Naive thymus-derived CD4-positive, alpha-beta T cell (primary cell): ENCODE measurements at regions not wholly inside any gene's neighbourhood (a gene's known extent, or its start where the extent isn't known, plus 50 kb on each side); places are given as distances from the start of the nearest gene placed in this dataset.

Experiments used
- ATAC-seq: fragments of 150-1000 bp; cut with Tn5 transposase; 2 replicates; pipeline ENCODE4 v1.10.0; 2021; ENCODE audit warnings: mild to moderate bottlenecking, moderate library complexity
- CTCF ChIA-PET: fragments of 350-600 bp; sonication (Branson Sonifier 250); formaldehyde crosslinking; loops from one replicate; lab custom pipeline; 2021; ENCODE audit warnings: antibody characterized with exemption; lab: Charles Lee
- POLR2A ChIA-PET: fragments of 350-600 bp; sonication (Branson Sonifier 250); formaldehyde crosslinking; loops from one replicate; lab custom pipeline; 2021; ENCODE audit warnings: antibody characterized with exemption, inconsistent platforms; lab: Charles Lee
- DNase-seq, 9 donors: peaks; one replicate each; pipeline versions ENCODE4 v3.0.0 to v3.0.0-alpha.2; 2020 to 2022; ENCODE audit warnings: mixed read lengths in 1 of 9
- H3K27ac ChIP-seq: one replicate; pipeline ENCODE4 v1.7.0; 2013; ENCODE audit warnings: mild to moderate bottlenecking, low read depth, low read length, moderate library complexity
- H3K27me3 ChIP-seq, 2 donors: one replicate each; pipeline ENCODE4 v1.7.0; 2013; ENCODE audit warnings: low read length in 2 of 2, mild to moderate bottlenecking in 2 of 2, moderate library complexity in 2 of 2; ENCODE audit not compliant: control insufficient read depth in 2 of 2, insufficient read depth in 2 of 2
- H3K36me3 ChIP-seq, 3 experiments: 1 replicate in 2 of 3; 2 replicates in 1 of 3; pipeline ENCODE4 v1.7.0; 2013; ENCODE audit warnings: low read length in 3 of 3, mild to moderate bottlenecking in 3 of 3, moderate library complexity in 1 of 3; ENCODE audit not compliant: insufficient read depth in 3 of 3, control insufficient read depth in 2 of 3
- H3K4me1 ChIP-seq, 2 donors: one replicate each; pipeline ENCODE4 v1.7.0; 2013; ENCODE audit warnings: low read length in 2 of 2, mild to moderate bottlenecking in 2 of 2, moderate library complexity in 1 of 2; ENCODE audit not compliant: control insufficient read depth in 2 of 2, insufficient read depth in 2 of 2
- H3K4me3 ChIP-seq: 2 replicates; pipeline ENCODE4 v1.7.0; 2013; ENCODE audit warnings: mild to moderate bottlenecking, low read length
- H3K9me3 ChIP-seq, 3 experiments: 1 replicate in 2 of 3; 2 replicates in 1 of 3; pipeline ENCODE4 v1.7.0; 2013; ENCODE audit warnings: low read length in 3 of 3; ENCODE audit not compliant: control insufficient read depth in 2 of 3
- H3K27ac Mint-ChIP-seq, 9 donors: one replicate each; pipeline ENCODE4 v1.8.0; 2020 to 2022; ENCODE audit warnings: mixed read lengths in 9 of 9, mild to moderate bottlenecking in 8 of 9, moderate library complexity in 5 of 9, inconsistent platforms in 2 of 9
- H3K27me3 Mint-ChIP-seq, 5 donors: one replicate each; pipeline ENCODE4 v1.8.0; 2021 to 2022; ENCODE audit warnings: mixed read lengths in 5 of 5, mild to moderate bottlenecking in 1 of 5
- H3K36me3 Mint-ChIP-seq, 5 donors: one replicate each; pipeline ENCODE4 v1.8.0; 2020 to 2022; ENCODE audit warnings: mixed read lengths in 5 of 5, mild to moderate bottlenecking in 3 of 5, inconsistent platforms in 1 of 5
- H3K4me1 Mint-ChIP-seq, 7 donors: one replicate each; pipeline ENCODE4 v1.8.0; 2020 to 2022; ENCODE audit warnings: mixed read lengths in 7 of 7, mild to moderate bottlenecking in 3 of 7, inconsistent platforms in 1 of 7
- H3K4me3 Mint-ChIP-seq, 10 donors: one replicate each; pipeline ENCODE4 v1.8.0; 2020 to 2022; ENCODE audit warnings: mild to moderate bottlenecking in 10 of 10, mixed read lengths in 10 of 10, moderate library complexity in 6 of 10, inconsistent platforms in 2 of 10
- H3K9me3 Mint-ChIP-seq, 11 donors: one replicate each; pipeline ENCODE4 v1.8.0; 2020 to 2022; ENCODE audit warnings: mixed read lengths in 11 of 11, mild to moderate bottlenecking in 4 of 11, inconsistent platforms in 1 of 11, moderate library complexity in 1 of 11
- intact Hi-C, 2 donors: fragments of 100-400 bp; cut with micrococcal nuclease; formaldehyde crosslinking; loops; one replicate each; pipeline ENCODE4 v1.15.1; 2023

DNA sequence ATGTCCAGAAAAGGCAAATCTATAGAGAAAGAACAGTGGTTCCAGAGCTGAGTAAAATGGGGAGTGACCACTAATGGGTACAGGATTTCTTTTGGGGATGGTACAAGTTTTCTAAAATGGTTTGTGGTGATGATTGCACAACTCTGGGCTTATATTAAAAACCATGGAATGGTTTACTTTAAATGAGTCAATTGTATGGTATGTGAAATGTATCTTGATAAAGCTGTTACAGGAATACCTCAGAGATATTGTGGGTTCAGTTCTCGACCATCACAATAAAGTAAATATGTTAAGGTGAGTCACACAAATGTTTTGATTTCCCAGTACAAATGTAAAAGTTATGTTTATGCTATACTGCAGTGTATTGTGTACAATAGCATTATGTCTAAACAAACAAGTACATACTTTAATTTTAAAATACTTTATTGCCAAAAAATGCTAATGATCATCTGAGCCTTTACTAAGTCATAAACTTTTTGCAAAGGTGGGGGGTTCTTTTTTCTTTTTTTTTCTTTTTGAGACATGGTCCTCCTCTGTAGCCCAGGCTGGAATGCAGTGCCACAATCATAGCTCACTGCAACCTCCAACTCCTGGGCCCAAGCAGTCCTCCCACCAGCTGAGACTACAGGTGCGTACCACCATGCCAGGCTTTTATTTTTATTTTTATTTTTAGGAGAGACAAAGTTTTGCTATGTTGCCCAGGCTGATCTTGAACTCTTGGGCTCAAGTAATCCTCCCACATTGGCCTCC lies 65.9 kb downstream of the SHOC1 start:
- Mint-ChIP-seq H3K9me3 (peaks cover 0 to 17% (median 7%) of the 10 kb centered on the region in 11 donors), H3K36me3 (peaks cover 4 to 30% (median 28%) of the 10 kb centered on the region in 5 donors), H3K27ac (no peak overlapping the region), H3K4me3 (no peak overlapping the region), H3K27me3 (no peaks in the 10 kb centered on the region), H3K4me1 (no peaks in the 10 kb centered on the region)
- intact Hi-C loops = no loop called here
- Histone ChIP-seq H3K4me1 (no peaks in the 10 kb centered on the region), H3K9me3 (no peaks in the 10 kb centered on the region), H3K27me3 (no peaks in the 10 kb centered on the region), H3K36me3 (no peaks in the 10 kb centered on the region), H3K4me3 (no peak overlapping the region), H3K27ac (no peak overlapping the region)
- no peak for DNase-seq
- no peak for ATAC-seq
- POLR2A ChIA-PET = no interaction called here
- CTCF ChIA-PET = no interaction called here

DNA sequence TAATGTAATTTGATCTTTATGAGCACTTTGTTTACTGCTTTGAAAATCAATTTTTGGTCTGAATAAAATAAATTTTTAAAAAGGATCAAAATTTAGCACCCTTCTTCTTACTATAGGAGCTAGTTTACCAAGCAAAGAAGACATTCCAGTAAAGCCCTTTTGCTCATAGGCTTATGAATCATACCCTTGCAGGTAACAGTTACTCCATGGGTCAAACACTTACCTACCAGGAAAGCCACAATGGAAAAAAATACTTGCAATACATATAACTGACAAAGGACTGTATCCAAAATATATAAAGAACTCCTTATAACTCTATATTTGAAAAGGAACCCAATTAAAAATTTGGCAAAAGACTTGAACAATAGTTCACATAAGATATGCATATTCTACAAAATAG lies 66.6 kb downstream of the SHOC1 start:
- intact Hi-C loops = no loop called here
- H3K4me3 ChIP-seq = no peak overlapping the region
- H3K4me1 ChIP-seq = no peaks in the 10 kb centered on the region
- no peak overlapping the region for H3K27ac ChIP-seq
- Mint-ChIP-seq H3K4me3 (no peak overlapping the region), H3K4me1 (no peaks in the 10 kb centered on the region), H3K27me3 (no peaks in the 10 kb centered on the region), H3K36me3 (peaks cover 4 to 30% (median 28%) of the 10 kb centered on the region in 5 donors), H3K27ac (no peak overlapping the region), H3K9me3 (peaks cover 0 to 17% (median 7%) of the 10 kb centered on the region in 11 donors)
- ChIA-PET POLR2A (no interaction called here), CTCF (no interaction called here)
- no peaks in the 10 kb centered on the region for H3K9me3 ChIP-seq
- H3K36me3 ChIP-seq = no peaks in the 10 kb centered on the region
- DNase-seq = no peak
- no peak for ATAC-seq
- no peaks in the 10 kb centered on the region for H3K27me3 ChIP-seq

DNA sequence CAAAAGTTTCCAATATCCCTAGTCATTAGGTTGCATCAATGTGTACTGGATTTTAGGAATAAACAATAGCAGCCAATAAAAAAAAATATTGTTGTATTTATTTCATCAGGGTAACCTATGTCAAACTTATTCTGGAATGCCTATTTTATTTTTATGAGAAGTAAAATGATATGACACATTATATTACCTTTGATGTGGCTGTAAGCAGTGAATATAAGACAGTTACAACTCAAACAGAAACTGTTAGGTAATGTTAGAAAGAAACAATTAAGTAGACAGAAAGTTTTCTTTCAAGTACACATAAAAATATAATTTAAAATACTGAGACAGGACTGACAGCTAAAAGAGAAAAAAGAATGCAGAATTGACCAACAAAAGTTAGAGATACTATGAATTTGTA lies 65.5 kb downstream of the GNG10 start:
- CTCF ChIA-PET = interaction anchor here (0.6 kb wide), 1 partner anchor 490 kb away, joined by 3 read pairs; no protein-coding TSS in a partner anchor

DNA sequence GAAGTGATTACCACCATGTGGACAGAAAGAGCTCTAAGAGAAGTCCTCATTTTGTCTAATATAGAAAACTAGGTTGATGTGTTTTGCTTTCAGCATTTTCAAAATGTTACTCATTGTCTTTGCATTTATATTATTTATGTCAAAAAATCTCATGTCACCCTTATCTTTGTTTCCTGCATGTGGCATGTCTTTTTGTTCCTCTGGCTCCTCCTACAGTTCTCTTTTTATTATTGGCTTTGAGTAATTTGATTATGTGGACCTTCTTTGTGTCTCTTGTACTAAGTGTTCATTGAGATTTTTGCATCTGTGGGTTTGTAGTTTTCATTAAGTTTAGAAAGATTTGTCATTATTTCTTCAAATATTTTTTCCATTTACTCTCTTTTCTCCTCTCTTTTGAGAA lies 58.8 kb downstream of the GNG10 start:
- no peak for DNase-seq
- ChIA-PET CTCF (no interaction called here), POLR2A (no interaction called here)
- Mint-ChIP-seq H3K36me3 (peaks cover 0 to 6% (median 0%) of the 10 kb centered on the region in 5 donors), H3K4me3 (no peak overlapping the region), H3K9me3 (no peaks in the 10 kb centered on the region), H3K4me1 (peaks cover 0 to 1% (median 0%) of the 10 kb centered on the region in 7 donors), H3K27ac (no peak overlapping the region), H3K27me3 (no peaks in the 10 kb centered on the region)
- Histone ChIP-seq H3K27me3 (no peaks in the 10 kb centered on the region), H3K9me3 (no peaks in the 10 kb centered on the region), H3K36me3 (no peaks in the 10 kb centered on the region), H3K27ac (no peak overlapping the region), H3K4me3 (no peak overlapping the region), H3K4me1 (no peaks in the 10 kb centered on the region)
- no peak for ATAC-seq
- intact Hi-C loops = loop anchor here in 1 of 2 donors (1.0 kb wide), 1 partner anchor 122 kb away; no protein-coding TSS in a partner anchor

More for the DNA sequence above, 65.5 kb downstream of the GNG10 start:
- intact Hi-C loops = no loop called here
- H3K36me3 ChIP-seq = no peaks in the 10 kb centered on the region
- no peaks in the 10 kb centered on the region for H3K4me1 ChIP-seq
- H3K4me3 ChIP-seq = no peak overlapping the region
- no peak overlapping the region for H3K4me3 Mint-ChIP-seq
- no peak overlapping the region for H3K27ac Mint-ChIP-seq
- peaks cover 4 to 28% (median 25%) of the 10 kb centered on the region in 5 donors for H3K36me3 Mint-ChIP-seq
- POLR2A ChIA-PET = no interaction called here
- DNase-seq (no peak), ATAC-seq (no peak)
- H3K9me3 Mint-ChIP-seq = peaks cover 0 to 17% (median 7%) of the 10 kb centered on the region in 11 donors
- no peaks in the 10 kb centered on the region for H3K27me3 Mint-ChIP-seq
- no peak overlapping the region for H3K27ac ChIP-seq
- H3K27me3 ChIP-seq = no peaks in the 10 kb centered on the region
- no peaks in the 10 kb centered on the region for H3K4me1 Mint-ChIP-seq
- no peaks in the 10 kb centered on the region for H3K9me3 ChIP-seq
